C4-2B (cell line): ENCODE measurements at regions not wholly inside any gene's neighbourhood (a gene's known extent, or its start where the extent isn't known, plus 50 kb on each side); places are given as distances from the start of the nearest gene placed in this dataset.

Source experiments
- ZFX ChIP-seq: fragments of 450-650 bp; IDR thresholded peaks from 2 replicates; pipeline ENCODE4 v1.6.1; 2017
- TF ChIP-seq, protein P1 (sequence below): fragments of 450-650 bp; conservative IDR thresholded peaks from 2 replicates; pipeline ENCODE4 v1.5.1; 2017; ENCODE audit warnings: mild to moderate bottlenecking

DNA sequence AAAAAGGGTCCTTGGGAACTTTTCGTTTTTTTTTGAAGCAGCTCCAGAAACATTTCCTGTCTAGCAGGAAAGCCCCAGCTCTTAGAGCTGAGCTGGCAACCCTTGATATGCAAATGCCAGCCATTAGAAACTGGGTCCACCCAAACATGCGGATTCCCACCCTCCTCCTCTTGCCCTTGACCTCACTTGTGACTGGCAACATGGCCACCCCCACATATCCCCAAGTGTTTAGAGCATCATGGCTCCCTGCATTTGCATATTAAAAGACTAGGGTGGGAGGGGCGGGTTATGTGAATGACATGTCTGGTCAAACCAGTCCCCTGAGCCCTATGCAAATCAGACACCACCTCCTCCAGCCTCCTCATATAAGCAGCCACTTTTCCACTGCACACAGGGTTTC is 671.1 kb downstream of the FAT4 start:
- TF ChIP-seq, protein P1, sequence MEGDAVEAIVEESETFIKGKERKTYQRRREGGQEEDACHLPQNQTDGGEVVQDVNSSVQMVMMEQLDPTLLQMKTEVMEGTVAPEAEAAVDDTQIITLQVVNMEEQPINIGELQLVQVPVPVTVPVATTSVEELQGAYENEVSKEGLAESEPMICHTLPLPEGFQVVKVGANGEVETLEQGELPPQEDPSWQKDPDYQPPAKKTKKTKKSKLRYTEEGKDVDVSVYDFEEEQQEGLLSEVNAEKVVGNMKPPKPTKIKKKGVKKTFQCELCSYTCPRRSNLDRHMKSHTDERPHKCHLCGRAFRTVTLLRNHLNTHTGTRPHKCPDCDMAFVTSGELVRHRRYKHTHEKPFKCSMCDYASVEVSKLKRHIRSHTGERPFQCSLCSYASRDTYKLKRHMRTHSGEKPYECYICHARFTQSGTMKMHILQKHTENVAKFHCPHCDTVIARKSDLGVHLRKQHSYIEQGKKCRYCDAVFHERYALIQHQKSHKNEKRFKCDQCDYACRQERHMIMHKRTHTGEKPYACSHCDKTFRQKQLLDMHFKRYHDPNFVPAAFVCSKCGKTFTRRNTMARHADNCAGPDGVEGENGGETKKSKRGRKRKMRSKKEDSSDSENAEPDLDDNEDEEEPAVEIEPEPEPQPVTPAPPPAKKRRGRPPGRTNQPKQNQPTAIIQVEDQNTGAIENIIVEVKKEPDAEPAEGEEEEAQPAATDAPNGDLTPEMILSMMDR, result no peak
- TF ChIP-seq ZFX, result no peak
